Sigmoid colon (tissue), 4 donors: ENCODE measurements at regions not wholly inside any gene's neighbourhood (a gene's known extent, or its start where the extent isn't known, plus 50 kb on each side); places are given as distances from the start of the nearest gene placed in this dataset.

Experiments
- EP300 ChIP-seq, 4 donors: sonication (generic); formaldehyde crosslinking; IDR thresholded peaks; one replicate each; pipeline ENCODE4 v1.6.1; 2017; ENCODE audit warnings: antibody characterized with exemption in 4 of 4
- POLR2AphosphoS5 ChIP-seq, 4 donors: sonication (generic); formaldehyde crosslinking; IDR thresholded peaks; one replicate each; pipeline ENCODE4 v1.6.1; 2017; ENCODE audit warnings: antibody characterized with exemption in 4 of 4
- TF ChIP-seq, protein P1 (sequence below), 4 experiments: fragments of 450-650 bp in 3 of 4; fragments of 200-600 bp in 1 of 4; IDR thresholded peaks; one replicate each; pipeline ENCODE4 v1.5.1; 2016 to 2019; ENCODE audit warnings: antibody characterized with exemption in 4 of 4, mild to moderate bottlenecking in 3 of 4, moderate library complexity in 2 of 4

DNA sequence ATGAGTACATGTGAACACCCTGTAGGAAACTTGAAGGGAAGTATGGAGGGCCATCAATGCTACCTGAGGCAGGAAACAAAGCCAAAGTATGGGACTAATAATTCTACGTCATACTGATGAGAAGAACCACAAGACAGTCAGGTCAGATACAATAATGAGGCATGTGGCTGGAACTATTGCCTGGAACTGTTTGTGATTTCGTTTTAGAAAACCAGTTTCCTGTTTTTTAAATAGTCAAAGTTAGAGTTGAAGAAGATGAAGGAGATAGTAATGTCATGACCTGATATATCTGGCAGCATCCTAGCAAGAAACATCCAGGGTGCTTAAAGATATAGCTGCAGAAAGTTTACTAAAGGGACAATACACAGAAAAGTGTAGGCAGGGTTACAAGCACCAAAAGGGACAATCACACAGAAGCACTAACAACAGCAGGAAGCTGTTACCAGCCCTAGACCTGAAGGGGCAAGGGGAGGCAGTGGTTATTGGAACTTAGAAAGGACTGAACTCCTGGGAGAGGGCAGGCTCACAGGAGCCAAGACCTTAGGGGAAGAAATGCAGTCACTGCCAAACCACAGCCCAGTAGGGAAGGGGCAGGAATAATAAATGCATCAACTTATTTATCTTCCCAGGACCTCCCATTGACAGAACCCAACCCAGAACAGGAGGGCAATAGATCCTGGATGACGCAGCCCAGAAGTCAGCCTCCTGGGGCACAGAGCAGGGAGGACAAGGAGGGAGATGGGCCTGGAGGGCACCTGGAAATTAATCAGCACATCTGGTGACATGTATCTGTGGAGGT, 302.1 kb upstream of the STT3B start:
- TF ChIP-seq EP300 (IDR thresholded peaks at IDR 0.05) (no peak), POLR2AphosphoS5 (IDR thresholded peaks at IDR 0.05) (no peak)
- TF ChIP-seq, protein P1, sequence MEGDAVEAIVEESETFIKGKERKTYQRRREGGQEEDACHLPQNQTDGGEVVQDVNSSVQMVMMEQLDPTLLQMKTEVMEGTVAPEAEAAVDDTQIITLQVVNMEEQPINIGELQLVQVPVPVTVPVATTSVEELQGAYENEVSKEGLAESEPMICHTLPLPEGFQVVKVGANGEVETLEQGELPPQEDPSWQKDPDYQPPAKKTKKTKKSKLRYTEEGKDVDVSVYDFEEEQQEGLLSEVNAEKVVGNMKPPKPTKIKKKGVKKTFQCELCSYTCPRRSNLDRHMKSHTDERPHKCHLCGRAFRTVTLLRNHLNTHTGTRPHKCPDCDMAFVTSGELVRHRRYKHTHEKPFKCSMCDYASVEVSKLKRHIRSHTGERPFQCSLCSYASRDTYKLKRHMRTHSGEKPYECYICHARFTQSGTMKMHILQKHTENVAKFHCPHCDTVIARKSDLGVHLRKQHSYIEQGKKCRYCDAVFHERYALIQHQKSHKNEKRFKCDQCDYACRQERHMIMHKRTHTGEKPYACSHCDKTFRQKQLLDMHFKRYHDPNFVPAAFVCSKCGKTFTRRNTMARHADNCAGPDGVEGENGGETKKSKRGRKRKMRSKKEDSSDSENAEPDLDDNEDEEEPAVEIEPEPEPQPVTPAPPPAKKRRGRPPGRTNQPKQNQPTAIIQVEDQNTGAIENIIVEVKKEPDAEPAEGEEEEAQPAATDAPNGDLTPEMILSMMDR (IDR thresholded peaks at IDR 0.05), result no peak
